Suppressor macrophage (primary cell): ENCODE measurements at regions not wholly inside any gene's neighbourhood (a gene's known extent, or its start where the extent isn't known, plus 50 kb on each side); places are given as distances from the start of the nearest gene placed in this dataset.
"Not testable (repeated sequence)": the region's sequence is repeated elsewhere in the genome, so short reads cannot be mapped to it uniquely, and the experiment has no call there.

Experiments used
- DNase-seq, 4 experiments: peaks; one replicate each; pipeline ENCODE4 v3.0.0-alpha.2; 2020 to 2022

GRCh38 chr5:167281925-167282324 is 1009.5 kb upstream of the WWC1 start:
- DNase-seq, result no peak

DNA sequence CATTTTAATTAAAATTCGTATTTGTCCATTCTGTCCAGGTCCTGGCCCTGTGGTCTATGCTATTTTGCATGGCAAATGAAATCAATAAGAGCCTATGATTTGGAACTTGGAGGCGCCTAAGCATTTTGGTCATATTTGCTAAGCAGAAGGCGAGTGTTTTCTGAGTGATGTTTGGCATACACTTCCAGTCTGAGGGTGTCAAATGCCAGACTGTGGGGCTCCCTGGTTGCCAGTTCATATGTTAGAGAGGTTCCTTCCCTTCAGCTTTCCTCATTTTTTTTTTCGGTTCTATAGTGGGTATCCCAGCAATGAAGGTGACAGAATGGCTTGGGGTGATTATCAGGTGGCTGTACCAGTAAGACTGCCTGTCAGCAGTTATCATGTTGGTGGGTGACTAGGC is 1007.8 kb upstream of the WWC1 start:
- DNase-seq, result no peak

GRCh38 chr5:167284222-167284890 is 1007.1 kb upstream of the WWC1 start:
- no peak for DNase-seq

DNA sequence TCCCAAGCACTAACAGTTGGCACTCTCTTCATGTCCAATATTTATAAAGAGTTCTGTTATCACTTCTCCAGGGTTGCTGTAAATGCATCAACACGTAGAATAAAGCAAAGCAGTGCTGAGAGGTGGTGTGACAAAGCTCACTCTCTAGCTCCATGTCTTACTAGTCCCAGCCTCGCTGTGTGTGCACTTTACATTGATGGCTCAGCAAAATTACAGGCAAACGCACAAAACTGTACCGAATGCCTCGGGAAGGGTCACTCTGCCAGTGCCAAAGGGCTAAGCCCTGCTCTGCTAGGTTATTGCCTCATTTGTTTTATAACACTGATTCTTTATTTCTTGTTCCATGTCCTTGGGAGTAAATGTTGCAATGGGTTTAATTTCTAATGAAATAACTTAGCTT is 1005.9 kb upstream of the WWC1 start:
- DNase-seq, result no peak

GRCh38 chr5:167286891-167287290 is 1004.6 kb upstream of the WWC1 start:
- no peak for DNase-seq

DNA sequence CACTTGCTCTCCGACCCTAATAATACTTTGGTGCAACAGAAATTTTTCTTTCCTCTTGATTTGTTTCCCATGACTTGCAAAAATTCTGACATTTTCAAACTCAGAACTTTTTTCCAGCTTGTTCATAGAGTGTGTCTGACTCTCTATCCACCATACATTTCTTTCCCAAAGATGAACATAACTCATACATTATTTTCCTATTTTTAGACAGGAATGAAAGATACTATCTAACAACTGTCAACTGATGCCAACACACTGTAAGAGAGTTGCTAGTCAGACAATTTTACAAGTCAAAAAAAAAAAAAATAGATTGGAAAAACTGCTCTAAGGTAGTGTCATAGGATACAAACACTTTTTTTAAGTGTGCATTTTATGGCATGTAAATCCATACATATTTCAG is 1001.0 kb upstream of the WWC1 start:
- no peak for DNase-seq

DNA sequence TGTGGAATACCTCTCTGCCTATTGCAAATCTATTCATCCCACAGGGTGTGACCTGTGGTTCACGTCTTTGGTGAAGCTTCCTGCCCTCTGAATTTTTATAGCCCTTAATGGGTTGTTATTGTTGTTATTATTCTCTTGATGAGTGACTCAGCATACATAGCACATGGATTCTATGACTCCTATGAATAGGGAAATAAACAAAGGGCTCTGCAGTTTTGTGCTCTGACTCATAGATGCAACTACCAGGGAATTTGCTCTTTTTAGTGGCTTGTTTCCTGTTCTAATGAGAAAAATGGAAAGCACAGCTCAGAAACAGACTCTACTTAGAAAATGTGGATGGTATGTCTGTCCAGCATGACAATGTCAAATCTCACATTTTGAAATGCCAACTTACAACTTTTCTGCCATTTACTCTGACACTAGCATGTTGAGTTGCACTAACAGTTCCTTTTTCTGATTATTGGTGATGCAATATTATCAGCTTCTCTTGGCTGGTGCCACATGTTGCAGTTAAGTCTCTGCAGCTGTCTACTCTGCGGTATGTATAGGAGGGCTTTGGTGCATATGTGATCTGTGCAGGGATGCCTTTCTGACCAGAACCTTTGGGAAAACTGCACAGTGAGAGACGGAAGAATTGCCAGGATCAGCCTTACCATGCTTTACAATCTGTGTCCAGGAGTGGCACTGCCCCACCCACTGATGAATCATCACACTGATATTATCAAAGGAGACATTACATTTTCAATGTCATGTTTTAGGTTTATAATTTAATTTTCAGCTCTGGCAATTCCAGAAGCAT is 996.4 kb upstream of the WWC1 start:
- DNase-seq, result no peak

DNA sequence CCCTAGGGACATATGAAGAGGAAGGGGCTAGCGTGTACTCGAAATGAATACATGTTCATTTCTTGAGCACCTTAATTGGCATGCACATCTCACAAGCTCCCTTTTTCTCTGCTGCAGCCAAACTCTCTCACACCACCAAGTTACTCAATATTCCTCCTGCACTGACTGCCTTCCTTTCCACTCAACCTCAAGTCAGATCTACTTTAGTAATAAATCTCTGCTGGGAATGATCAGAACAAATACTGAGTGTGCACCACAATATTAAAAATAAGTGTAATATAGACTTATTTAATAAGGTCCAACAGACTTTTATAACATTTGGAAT is 995.8 kb upstream of the WWC1 start:
- DNase-seq, result no peak

DNA sequence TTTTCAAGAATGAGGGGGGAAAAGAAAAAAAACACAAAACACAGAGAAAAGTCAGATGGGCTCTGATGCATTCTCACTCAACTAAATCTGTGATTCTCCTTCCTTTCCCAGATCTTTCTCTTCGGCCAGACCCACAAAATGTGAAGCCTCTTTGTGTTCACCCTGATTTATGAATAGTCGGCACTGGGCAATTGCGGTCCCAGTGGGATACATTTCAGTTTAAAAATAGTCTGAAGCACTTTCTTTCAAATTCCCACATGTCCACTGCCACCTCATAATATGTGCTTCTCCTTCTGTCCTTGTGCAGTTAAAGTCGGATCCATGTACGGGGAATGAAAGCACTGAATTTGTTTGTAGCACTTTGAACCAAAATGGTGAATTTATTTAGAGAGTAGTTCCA is 995.4 kb upstream of the WWC1 start:
- DNase-seq, result no peak

- DNase-seq, result no peak
Observed at GRCh38 chr5:167296661-167297060, 994.8 kb upstream of the WWC1 start.

- DNase-seq, result not testable (repeated sequence)
Observed at GRCh38 chr5:167299861-167300260, 991.6 kb upstream of the WWC1 start.

- no peak for DNase-seq
Observed at GRCh38 chr5:167303582-167303981, 987.9 kb upstream of the WWC1 start.

DNA sequence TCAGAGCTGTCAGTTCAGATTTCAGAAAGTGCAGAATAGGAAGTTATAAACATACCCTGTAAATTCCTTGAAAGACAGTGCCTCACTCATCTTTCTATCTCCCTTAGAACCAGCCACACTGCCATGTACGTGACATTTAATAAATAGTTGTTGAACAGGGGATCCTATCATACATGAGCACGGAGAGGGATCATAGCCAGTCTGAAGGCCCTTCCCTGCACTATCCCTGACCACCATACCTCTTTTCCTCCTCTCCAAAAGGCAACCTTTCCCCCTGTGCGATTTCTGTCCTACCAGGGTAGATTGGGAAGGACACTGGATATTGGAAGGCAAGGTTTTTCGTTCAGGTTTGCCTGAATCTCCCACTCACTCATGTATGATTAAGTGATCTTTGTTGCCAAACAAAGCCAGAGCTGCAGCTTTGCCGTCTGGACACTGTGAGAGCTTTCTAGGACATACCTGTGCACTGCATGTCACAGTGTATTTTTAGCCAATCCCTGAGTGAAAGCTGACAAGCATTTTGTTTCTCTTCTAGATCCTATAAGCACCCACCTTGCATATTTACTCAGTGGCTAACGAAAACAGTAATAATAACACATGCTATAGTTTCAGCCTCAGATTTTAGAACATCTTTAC is 986.5 kb upstream of the WWC1 start:
- DNase-seq, result no peak

DNA sequence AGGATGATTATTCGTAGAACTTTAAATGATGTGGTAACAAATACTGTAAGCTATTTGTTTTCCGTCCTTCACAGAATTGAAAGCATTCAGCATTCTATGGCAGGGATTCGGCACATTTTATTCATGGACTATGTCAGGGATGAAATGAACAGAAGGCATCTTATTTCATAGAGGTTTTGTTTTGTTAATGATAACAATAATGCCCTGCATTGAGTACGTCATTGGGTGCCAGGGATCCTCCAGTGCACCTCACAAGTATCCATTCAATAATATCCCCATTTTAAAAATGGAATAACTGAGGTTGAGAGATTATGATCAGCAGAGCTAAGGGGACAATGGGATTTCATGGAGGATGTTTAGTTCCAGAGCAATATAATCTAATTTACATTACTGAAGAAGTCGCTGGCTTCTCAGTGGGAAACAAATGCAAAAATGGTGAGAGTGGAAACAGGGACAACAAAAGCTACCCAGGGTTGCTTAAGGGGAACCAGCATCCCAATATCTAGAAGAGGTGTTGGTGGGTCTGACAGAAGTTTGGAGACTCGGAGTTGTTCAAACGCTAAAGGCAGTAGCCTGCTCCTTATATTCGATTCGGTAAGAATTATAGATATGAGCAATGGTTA is 985.7 kb upstream of the WWC1 start:
- no peak for DNase-seq

DNA sequence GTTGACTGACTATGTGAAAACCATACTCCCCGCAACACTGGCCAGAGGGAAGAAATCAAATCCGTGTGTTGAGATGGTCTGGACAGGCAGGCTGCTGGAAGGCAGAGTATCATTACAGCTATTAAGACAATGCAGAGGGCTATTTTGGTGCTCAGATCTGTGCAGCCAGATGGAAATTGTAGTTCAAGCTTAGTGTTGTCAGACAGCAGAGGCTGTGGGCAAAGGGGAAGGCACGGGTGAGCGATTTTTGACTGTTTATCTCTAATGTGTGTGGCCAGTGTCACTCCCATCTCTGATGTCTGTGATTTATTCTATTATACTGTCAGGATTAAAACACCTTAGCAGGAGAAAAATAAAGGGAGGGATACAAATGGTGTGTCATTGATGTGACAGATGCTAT is 984.4 kb upstream of the WWC1 start:
- no peak for DNase-seq

- DNase-seq, result no peak
Observed at GRCh38 chr5:167308466-167308865, 983.0 kb upstream of the WWC1 start.

DNA sequence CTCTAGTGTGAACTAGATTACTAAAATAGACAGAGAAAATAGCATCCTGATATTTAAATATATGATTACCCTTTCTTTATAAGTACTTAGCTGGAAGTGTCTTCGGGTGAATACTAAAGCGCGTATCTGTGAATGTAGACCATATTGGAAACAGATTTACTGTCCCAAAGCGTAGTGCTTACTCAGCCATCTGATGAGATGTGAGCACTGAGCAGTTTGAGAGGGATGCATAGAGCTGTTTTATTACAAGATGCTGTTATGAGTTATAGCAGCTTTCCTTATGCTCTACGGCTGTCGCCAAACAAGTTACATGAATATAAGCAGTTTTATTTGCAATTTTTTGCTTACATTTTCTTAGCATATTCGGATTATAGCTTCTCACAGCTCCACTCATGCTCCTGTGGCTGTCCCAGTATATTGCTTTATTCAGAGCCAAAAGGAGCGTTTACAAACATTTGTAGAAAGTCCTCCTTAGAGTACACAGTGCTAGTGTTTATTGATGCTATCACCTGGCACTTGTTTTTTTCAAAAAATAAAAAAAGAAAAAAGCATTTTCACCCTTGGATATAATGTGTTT is 981.4 kb upstream of the WWC1 start:
- no peak for DNase-seq

- no peak for DNase-seq
Observed at GRCh38 chr5:167311340-167311739, 980.1 kb upstream of the WWC1 start.

GRCh38 chr5:167312225-167312624 is 979.2 kb upstream of the WWC1 start:
- no peak for DNase-seq

GRCh38 chr5:167315762-167316161 is 975.7 kb upstream of the WWC1 start:
- no peak for DNase-seq

- no peak for DNase-seq
Observed at GRCh38 chr5:167317884-167318283, 973.6 kb upstream of the WWC1 start.

- no peak for DNase-seq
Observed at GRCh38 chr5:167319243-167319642, 972.2 kb upstream of the WWC1 start.

GRCh38 chr5:167320019-167320418 is 971.4 kb upstream of the WWC1 start:
- DNase-seq, result no peak
